Pons (tissue), 1 donor: ENCODE measurements at regions not wholly inside any gene's neighbourhood (a gene's known extent, or its start where the extent isn't known, plus 50 kb on each side); places are given as distances from the start of the nearest gene placed in this dataset.

Source experiments
- DNase-seq: peaks from one replicate; pipeline ENCODE4 v3.0.0-alpha.2; 2016; ENCODE audit warnings: low spot score

GRCh38 chr1:208907790-208908189 lies 663.6 kb upstream of the PLXNA2 start:
- DNase-seq, result no peak

- no peak for DNase-seq
These were observed 665.1 kb upstream of the PLXNA2 start for GRCh38 chr1:208909011-208909984.

GRCh38 chr1:208910161-208910560 lies 666.0 kb upstream of the PLXNA2 start:
- no peak for DNase-seq

- no peak for DNase-seq
These were observed 666.2 kb upstream of the CAMK1G start for GRCh38 chr1:208917281-208917680.

GRCh38 chr1:208917723-208918122 lies 665.8 kb upstream of the CAMK1G start:
- DNase-seq, result no peak

GRCh38 chr1:208918160-208918559 lies 665.4 kb upstream of the CAMK1G start:
- DNase-seq, result no peak

- DNase-seq, result no peak
These were observed 664.1 kb upstream of the CAMK1G start for GRCh38 chr1:208919371-208919770.

GRCh38 chr1:208921259-208921658 lies 662.3 kb upstream of the CAMK1G start:
- no peak for DNase-seq

GRCh38 chr1:208923456-208923855 lies 660.1 kb upstream of the CAMK1G start:
- DNase-seq, result no peak

GRCh38 chr1:208923946-208924720 lies 659.4 kb upstream of the CAMK1G start:
- DNase-seq, result no peak

GRCh38 chr1:208924928-208925327 lies 658.6 kb upstream of the CAMK1G start:
- no peak for DNase-seq

GRCh38 chr1:208928349-208929010 lies 655.0 kb upstream of the CAMK1G start:
- DNase-seq, result no peak

- DNase-seq, result no peak
These were observed 653.9 kb upstream of the CAMK1G start for GRCh38 chr1:208929575-208929974.

GRCh38 chr1:208931936-208932335 lies 651.6 kb upstream of the CAMK1G start:
- no peak for DNase-seq

GRCh38 chr1:208933984-208934525 lies 649.5 kb upstream of the CAMK1G start:
- no peak for DNase-seq

- DNase-seq, result no peak
These were observed 648.6 kb upstream of the CAMK1G start for GRCh38 chr1:208934933-208935332.

- DNase-seq, result no peak
These were observed 647.9 kb upstream of the CAMK1G start for GRCh38 chr1:208935517-208936187.

- DNase-seq, result no peak
These were observed 643.9 kb upstream of the CAMK1G start for GRCh38 chr1:208939537-208940085.

- no peak for DNase-seq
These were observed 641.0 kb upstream of the CAMK1G start for GRCh38 chr1:208942394-208943130.

- no peak for DNase-seq
These were observed 640.2 kb upstream of the CAMK1G start for GRCh38 chr1:208943291-208943690.
